ENCODE measurements at regions not wholly inside any gene's neighbourhood (a gene's known extent, or its start where the extent isn't known, plus 50 kb on each side); places are given as distances from the start of the nearest gene placed in this dataset.

DNA sequence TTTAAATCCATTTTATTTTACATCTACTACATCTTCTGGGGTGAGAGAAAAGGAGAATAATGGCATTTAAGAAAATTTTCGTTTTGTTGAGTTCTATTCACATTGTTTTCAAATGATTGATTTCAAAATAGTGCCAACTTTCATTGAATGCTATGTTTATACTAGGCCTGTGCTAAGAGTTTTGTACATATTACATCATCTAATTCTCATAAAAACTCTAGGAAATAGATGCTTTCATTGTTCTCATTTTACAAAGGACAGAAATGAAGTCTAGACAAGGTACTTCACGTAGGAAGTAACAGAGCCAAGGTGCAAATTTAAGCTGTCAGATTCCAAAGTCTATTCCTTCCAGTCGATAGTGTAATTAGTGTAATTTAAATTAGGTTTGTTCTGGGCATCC, 402.8 kb upstream of the UBE2E3 start:
- TF ChIP-seq, protein P1, sequence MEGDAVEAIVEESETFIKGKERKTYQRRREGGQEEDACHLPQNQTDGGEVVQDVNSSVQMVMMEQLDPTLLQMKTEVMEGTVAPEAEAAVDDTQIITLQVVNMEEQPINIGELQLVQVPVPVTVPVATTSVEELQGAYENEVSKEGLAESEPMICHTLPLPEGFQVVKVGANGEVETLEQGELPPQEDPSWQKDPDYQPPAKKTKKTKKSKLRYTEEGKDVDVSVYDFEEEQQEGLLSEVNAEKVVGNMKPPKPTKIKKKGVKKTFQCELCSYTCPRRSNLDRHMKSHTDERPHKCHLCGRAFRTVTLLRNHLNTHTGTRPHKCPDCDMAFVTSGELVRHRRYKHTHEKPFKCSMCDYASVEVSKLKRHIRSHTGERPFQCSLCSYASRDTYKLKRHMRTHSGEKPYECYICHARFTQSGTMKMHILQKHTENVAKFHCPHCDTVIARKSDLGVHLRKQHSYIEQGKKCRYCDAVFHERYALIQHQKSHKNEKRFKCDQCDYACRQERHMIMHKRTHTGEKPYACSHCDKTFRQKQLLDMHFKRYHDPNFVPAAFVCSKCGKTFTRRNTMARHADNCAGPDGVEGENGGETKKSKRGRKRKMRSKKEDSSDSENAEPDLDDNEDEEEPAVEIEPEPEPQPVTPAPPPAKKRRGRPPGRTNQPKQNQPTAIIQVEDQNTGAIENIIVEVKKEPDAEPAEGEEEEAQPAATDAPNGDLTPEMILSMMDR (IDR thresholded peaks at IDR 0.05; ENCODE audit: insufficient read depth, low read depth, low read length), result no peak
- no peak for TF ChIP-seq EZH2 (IDR thresholded peaks at IDR 0.05; ENCODE audit: insufficient read depth, low read length)

Data from astrocyte (in vitro differentiated cells and primary cell).